GM12878 (cell line): ENCODE measurements at regions not wholly inside any gene's neighbourhood (a gene's known extent, or its start where the extent isn't known, plus 50 kb on each side); places are given as distances from the start of the nearest gene placed in this dataset.
A peak's percentile ranks its signal among the peaks of the same experiment; 100 is the strongest.

Experiments
- ATAC-seq: fragments of 200-7000 bp; cut with Tn5 transposase; 3 replicates; pipeline ENCODE4 v1.9.1; 2020; ENCODE audit warnings: mild to moderate bottlenecking, moderate library complexity
- BruUV-seq: library from RNA; stranded (reverse); fragments of 400-500 nt; replicated peaks from 2 replicates; lab custom pipeline; 2021; lab: Mats Ljungman, UMichigan
- CTCF ChIA-PET: fragments of 300-600 bp; sonication (Branson Sonifier 250); formaldehyde crosslinking; extraction: SDS; loops from one replicate; lab custom pipeline; 2021; ENCODE audit warnings: inconsistent platforms; lab: Yijun Ruan, JAX
- POLR2A ChIA-PET: fragments of 350-600 bp; formaldehyde crosslinking; extraction: SDS; loops from one replicate; lab custom pipeline; 2021; ENCODE audit warnings: inconsistent platforms; lab: Charles Lee
- RAD21 ChIA-PET: fragments of 300-600 bp; sonication (Branson Sonifier 250); formaldehyde crosslinking; loops from one replicate; lab custom pipeline; 2023; ENCODE audit warnings: antibody characterized with exemption; ENCODE audit not compliant: unreplicated experiment; lab: Charles Lee
- SMC1A ChIA-PET: fragments of 300-600 bp; sonication (Branson Sonifier 250); formaldehyde crosslinking; loops from one replicate; lab custom pipeline; 2023; ENCODE audit not compliant: unreplicated experiment, uncharacterized antibody; lab: Charles Lee
- DNase-seq: peaks from one replicate; pipeline ENCODE4 v3.0.0-alpha.2; 2011; ENCODE audit warnings: low read depth, low spot score
- FAIRE-seq: peaks from 3 replicates; lab custom pipeline; 2011; peaks lifted over from hg19 to GRCh38; lab: Jason Lieb, UNC
- H2AFZ ChIP-seq: 2 replicates; pipeline ENCODE4 v1.6.0; 2011; ENCODE audit warnings: low read depth, low read length, control low read depth; ENCODE audit not compliant: control insufficient read depth
- H3K27ac ChIP-seq: 2 replicates; pipeline ENCODE4 v1.5.1; 2011; ENCODE audit warnings: control low read depth; ENCODE audit not compliant: control insufficient read depth, insufficient read depth
- H3K27me3 ChIP-seq, 2 experiments: replicated peaks in 1 of 2; 2 replicates each; pipeline versions ENCODE4 v1.6.0 to v1.6.1; 2011; ENCODE audit warnings: low read length in 1 of 2; ENCODE audit not compliant: control insufficient read depth in 2 of 2, insufficient read depth in 2 of 2
- H3K36me3 ChIP-seq, 2 experiments: 2 replicates each; pipeline ENCODE4 v1.5.1; 2011; ENCODE audit warnings: low read length in 1 of 2; ENCODE audit not compliant: control insufficient read depth in 2 of 2, insufficient read depth in 2 of 2
- H3K4me1 ChIP-seq: 2 replicates; pipeline ENCODE4 v1.6.1; 2011; ENCODE audit warnings: mild to moderate bottlenecking, low read length, moderate library complexity, mixed read lengths; ENCODE audit not compliant: control insufficient read depth, insufficient read depth
- H3K4me2 ChIP-seq: 2 replicates; pipeline ENCODE4 v1.6.0; 2011; ENCODE audit warnings: control low read depth; ENCODE audit not compliant: control insufficient read depth, insufficient read depth
- H3K4me3 ChIP-seq: fragments of 200-600 bp; sonication (generic); 2 replicates; pipeline ENCODE4 v1.5.1; 2016
- H3K79me2 ChIP-seq: 2 replicates; pipeline ENCODE4 v1.6.0; 2011; ENCODE audit warnings: low read length; ENCODE audit not compliant: control insufficient read depth, insufficient read depth
- H3K9ac ChIP-seq: 2 replicates; pipeline ENCODE4 v1.8.0; 2011; ENCODE audit warnings: low read length, control low read depth, mixed read lengths; ENCODE audit not compliant: control insufficient read depth, insufficient read depth
- H3K9me3 ChIP-seq: replicated peaks from 3 replicates; pipeline ENCODE4 v1.5.1; 2011; ENCODE audit warnings: mild to moderate bottlenecking, low read length; ENCODE audit not compliant: control insufficient read depth, insufficient read depth
- H4K20me1 ChIP-seq: 2 replicates; pipeline ENCODE4 v1.6.0; 2011; ENCODE audit not compliant: control insufficient read depth, insufficient read depth
- BCL3 ChIP-seq: IDR thresholded peaks from 2 replicates; pipeline ENCODE4 v1.6.1; 2011; ENCODE audit warnings: borderline replicate concordance, low read depth, mild to moderate bottlenecking, moderate library complexity, low read length; ENCODE audit not compliant: insufficient read depth, poor library complexity, severe bottlenecking
- BMI1 ChIP-seq: fragments of 450-650 bp; IDR thresholded peaks from 2 replicates; pipeline ENCODE4 v1.6.1; 2016; ENCODE audit warnings: mild to moderate bottlenecking, moderate library complexity, borderline replicate concordance
- TARDBP ChIP-seq: IDR thresholded peaks from 2 replicates; pipeline ENCODE4 v1.6.1; 2016; ENCODE audit warnings: borderline replicate concordance
- WGBS: methylation state at CpG from one replicate; pipeline ENCODE4 v1.1.6; 2016; ENCODE audit warnings: low lambda C conversion rate; ENCODE audit not compliant: insufficient replicate concordance, insufficient coverage; ENCODE audit errors: missing lambda C conversion rate; 5-methylcytosine and 5-hydroxymethylcytosine counted together
- in situ Hi-C: fragments of 300-500 bp; cut with MboI; formaldehyde crosslinking; loops from 9 replicates; pipeline ENCODE4 v1.14.3; 2018; ENCODE audit warnings: mixed read lengths
- intact Hi-C: fragments of 100-400 bp; cut with micrococcal nuclease; formaldehyde crosslinking; loops from one replicate; pipeline ENCODE4 v1.14.2; 2022; ENCODE audit not compliant: unreplicated experiment
- TF ChIP-seq, protein P1 (sequence below): fragments of 150-350 bp; IDR thresholded peaks from 2 replicates; pipeline ENCODE4 v1.6.1; 2016; ENCODE audit warnings: low read depth, low read length
- TF ChIP-seq, protein P2 (sequence below): fragments of 450-650 bp; IDR thresholded peaks from 2 replicates; pipeline ENCODE4 v1.6.1; 2016; ENCODE audit warnings: mild to moderate bottlenecking

DNA sequence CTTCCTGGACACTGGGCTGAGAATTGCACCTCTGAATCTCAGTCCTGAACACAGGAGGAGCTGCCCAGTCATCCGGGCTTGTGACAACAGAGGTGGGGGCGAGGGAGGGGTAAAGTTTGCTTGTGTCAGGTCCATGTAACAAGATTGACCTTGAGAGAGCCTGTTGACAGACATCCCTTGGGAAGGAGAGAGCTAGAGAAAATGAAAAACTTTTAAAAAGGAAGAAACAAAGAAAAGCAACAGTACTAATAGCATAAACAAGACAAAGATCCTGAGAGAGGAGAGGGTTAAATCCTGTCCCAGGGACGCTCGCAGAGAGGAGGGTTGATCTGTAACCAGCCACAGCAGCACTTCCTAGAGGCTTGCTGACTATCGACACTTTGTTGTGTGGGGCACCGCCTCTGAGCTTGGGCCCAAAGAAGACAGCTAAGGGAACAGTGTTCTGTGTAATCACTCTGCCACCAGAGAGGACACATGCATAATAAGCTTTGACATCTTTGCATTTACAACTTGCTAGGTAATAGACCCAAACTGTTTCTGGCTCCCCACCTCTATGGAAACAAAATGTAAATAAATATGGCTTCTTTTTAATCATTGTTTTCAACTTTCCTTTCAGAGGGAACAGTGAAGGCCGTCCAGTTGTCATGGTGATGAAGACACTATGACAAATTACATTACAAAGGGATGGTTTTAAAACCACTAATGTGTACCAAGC is 363.7 kb downstream of the CSNK1G3 start:
- no peaks in the 10 kb centered on the region for H3K9me3 ChIP-seq
- no peaks in the 10 kb centered on the region for H4K20me1 ChIP-seq
- ChIA-PET POLR2A (no interaction called here), CTCF (interaction anchor here (1.3 kb wide), 1 partner anchor 204 kb away, joined by 3 read pairs; no protein-coding TSS in a partner anchor), RAD21 (no interaction called here), SMC1A (no interaction called here)
- no peaks in the 10 kb centered on the region for H3K36me3 ChIP-seq
- H3K27ac ChIP-seq, result no peak overlapping the region
- FAIRE-seq (no peak), ATAC-seq (peak; percentile 61), DNase-seq (no peak)
- no peak overlapping the region for H2AFZ ChIP-seq
- in situ Hi-C loops, result no loop called here
- no peaks in the 10 kb centered on the region; a peak in 1 of 4 replicates for H3K27me3 ChIP-seq
- H3K4me2 ChIP-seq, result no peak overlapping the region
- intact Hi-C loops, result no loop called here
- H3K4me1 ChIP-seq, result no peaks in the 10 kb centered on the region
- TF ChIP-seq BMI1 (0 out of 2 replicates have a peak, but pooled peaks have one; percentile 41), TARDBP (no peak), BCL3 (no peak)
- TF ChIP-seq, protein P1, sequence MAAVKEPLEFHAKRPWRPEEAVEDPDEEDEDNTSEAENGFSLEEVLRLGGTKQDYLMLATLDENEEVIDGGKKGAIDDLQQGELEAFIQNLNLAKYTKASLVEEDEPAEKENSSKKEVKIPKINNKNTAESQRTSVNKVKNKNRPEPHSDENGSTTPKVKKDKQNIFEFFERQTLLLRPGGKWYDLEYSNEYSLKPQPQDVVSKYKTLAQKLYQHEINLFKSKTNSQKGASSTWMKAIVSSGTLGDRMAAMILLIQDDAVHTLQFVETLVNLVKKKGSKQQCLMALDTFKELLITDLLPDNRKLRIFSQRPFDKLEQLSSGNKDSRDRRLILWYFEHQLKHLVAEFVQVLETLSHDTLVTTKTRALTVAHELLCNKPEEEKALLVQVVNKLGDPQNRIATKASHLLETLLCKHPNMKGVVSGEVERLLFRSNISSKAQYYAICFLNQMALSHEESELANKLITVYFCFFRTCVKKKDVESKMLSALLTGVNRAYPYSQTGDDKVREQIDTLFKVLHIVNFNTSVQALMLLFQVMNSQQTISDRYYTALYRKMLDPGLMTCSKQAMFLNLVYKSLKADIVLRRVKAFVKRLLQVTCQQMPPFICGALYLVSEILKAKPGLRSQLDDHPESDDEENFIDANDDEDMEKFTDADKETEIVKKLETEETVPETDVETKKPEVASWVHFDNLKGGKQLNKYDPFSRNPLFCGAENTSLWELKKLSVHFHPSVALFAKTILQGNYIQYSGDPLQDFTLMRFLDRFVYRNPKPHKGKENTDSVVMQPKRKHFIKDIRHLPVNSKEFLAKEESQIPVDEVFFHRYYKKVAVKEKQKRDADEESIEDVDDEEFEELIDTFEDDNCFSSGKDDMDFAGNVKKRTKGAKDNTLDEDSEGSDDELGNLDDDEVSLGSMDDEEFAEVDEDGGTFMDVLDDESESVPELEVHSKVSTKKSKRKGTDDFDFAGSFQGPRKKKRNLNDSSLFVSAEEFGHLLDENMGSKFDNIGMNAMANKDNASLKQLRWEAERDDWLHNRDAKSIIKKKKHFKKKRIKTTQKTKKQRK, result no peak
- TF ChIP-seq, protein P2, sequence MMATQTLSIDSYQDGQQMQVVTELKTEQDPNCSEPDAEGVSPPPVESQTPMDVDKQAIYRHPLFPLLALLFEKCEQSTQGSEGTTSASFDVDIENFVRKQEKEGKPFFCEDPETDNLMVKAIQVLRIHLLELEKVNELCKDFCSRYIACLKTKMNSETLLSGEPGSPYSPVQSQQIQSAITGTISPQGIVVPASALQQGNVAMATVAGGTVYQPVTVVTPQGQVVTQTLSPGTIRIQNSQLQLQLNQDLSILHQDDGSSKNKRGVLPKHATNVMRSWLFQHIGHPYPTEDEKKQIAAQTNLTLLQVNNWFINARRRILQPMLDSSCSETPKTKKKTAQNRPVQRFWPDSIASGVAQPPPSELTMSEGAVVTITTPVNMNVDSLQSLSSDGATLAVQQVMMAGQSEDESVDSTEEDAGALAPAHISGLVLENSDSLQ, result peak; percentile 13; the same call in 1 of the 2 replicates
- WGBS, result 7% methylated on average over 7 of the region's 7 CpGs
- BruUV-seq, result no TSS peak
- no peak overlapping the region for H3K9ac ChIP-seq
- no peaks in the 10 kb centered on the region for H3K79me2 ChIP-seq
- H3K4me3 ChIP-seq, result no peak overlapping the region
